D721Med (cell line): ENCODE measurements at regions not wholly inside any gene's neighbourhood (a gene's known extent, or its start where the extent isn't known, plus 50 kb on each side); places are given as distances from the start of the nearest gene placed in this dataset.
A peak's percentile ranks its signal among the peaks of the same experiment; 100 is the strongest.

Experiments used
- DNase-seq: peaks from one replicate; pipeline ENCODE4 v3.0.0; 2011; ENCODE audit warnings: low spot score; ENCODE audit not compliant: insufficient read length
- FAIRE-seq: peaks from 2 replicates; lab custom pipeline; 2011; peaks lifted over from hg19 to GRCh38; lab: Jason Lieb, UNC
- TF ChIP-seq, protein P1 (sequence below): IDR thresholded peaks from 2 replicates; pipeline ENCODE4 v1.5.1; 2012; ENCODE audit warnings: mild to moderate bottlenecking, control low read depth; ENCODE audit not compliant: insufficient read depth; ENCODE audit errors: missing control alignments

DNA sequence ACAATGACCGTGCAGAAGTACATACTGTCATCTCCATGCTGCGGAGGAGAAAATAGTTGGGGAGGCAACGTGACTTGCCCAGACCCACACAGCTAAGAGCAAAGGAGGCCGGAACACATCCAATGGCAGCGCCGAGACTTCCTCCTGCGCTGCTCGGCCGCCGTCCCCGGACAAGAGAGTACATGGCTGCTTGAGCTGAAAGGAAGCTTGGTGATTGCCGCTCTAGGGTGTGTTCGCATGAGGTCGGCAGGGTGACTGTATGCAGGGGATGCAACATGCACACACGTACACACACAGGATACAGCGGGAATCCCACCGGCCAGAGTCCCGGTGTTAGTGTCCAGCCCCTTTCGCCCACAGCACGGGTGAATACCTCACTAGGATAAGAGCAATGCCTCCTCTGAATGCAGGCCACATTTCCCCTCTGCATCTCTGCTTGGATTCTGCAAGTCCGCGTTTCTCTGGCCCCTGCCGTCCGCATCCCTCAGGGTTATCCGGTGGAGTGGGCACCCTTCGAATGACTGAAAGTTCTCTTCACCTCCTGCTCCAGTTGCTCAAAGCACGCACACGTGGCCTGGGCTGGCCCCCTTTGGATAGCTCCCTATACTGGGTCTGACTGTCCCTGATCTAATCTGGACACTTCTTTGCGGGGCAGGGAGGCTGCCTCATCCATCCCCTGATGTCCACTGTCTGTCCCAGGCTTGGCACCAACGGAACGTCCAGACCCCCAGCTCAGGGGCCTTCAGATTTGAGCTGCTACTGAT lies 78.8 kb downstream of the GSC start:
- TF ChIP-seq, protein P1, sequence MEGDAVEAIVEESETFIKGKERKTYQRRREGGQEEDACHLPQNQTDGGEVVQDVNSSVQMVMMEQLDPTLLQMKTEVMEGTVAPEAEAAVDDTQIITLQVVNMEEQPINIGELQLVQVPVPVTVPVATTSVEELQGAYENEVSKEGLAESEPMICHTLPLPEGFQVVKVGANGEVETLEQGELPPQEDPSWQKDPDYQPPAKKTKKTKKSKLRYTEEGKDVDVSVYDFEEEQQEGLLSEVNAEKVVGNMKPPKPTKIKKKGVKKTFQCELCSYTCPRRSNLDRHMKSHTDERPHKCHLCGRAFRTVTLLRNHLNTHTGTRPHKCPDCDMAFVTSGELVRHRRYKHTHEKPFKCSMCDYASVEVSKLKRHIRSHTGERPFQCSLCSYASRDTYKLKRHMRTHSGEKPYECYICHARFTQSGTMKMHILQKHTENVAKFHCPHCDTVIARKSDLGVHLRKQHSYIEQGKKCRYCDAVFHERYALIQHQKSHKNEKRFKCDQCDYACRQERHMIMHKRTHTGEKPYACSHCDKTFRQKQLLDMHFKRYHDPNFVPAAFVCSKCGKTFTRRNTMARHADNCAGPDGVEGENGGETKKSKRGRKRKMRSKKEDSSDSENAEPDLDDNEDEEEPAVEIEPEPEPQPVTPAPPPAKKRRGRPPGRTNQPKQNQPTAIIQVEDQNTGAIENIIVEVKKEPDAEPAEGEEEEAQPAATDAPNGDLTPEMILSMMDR, result no peak
- no peak for FAIRE-seq
- no peak for DNase-seq

DNA sequence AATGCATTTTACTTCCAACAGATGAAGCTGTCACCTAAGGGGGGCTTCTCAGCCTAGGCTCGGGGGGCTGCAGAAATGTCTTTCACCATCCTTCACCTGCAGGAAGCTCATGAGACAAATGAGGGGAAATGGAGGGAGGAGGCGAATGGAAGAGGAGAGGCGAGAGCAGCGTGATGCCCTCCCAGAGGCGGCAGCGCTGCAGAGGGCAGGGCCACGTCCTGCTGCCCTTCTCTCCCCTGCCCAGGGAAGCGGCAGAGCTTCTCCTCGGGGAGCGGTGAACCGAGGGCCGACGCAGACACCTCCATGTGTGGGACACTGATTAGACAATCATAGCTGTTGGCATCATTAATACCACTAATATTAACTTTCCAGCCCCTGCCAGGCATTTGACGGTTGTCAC lies 78.3 kb downstream of the SERPINA3 start:
- TF ChIP-seq, protein P1, result no peak
- FAIRE-seq (no peak), DNase-seq (no peak)

DNA sequence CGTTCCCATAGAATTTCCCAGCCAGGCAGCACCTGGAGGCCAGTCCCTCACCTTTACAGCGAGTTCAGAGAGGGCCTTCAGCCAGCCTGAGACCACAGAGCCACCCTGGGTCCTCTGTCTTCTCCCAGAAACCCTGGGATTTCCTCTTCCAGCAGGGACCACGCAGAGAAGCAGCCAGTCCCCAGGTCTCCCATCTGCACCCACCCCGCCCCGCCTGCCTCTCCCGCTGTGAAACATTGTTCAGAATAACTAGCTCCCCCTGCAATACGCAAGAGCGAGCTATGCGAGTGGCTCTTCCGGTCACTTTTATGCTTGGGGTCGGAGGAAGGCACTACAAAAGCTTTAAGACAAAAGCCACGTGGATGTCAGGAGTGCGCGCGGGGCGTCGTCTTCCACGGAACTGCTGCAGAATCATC lies 77.8 kb downstream of the SERPINA3 start:
- DNase-seq, result no peak
- TF ChIP-seq, protein P1, result no peak
- no peak for FAIRE-seq

DNA sequence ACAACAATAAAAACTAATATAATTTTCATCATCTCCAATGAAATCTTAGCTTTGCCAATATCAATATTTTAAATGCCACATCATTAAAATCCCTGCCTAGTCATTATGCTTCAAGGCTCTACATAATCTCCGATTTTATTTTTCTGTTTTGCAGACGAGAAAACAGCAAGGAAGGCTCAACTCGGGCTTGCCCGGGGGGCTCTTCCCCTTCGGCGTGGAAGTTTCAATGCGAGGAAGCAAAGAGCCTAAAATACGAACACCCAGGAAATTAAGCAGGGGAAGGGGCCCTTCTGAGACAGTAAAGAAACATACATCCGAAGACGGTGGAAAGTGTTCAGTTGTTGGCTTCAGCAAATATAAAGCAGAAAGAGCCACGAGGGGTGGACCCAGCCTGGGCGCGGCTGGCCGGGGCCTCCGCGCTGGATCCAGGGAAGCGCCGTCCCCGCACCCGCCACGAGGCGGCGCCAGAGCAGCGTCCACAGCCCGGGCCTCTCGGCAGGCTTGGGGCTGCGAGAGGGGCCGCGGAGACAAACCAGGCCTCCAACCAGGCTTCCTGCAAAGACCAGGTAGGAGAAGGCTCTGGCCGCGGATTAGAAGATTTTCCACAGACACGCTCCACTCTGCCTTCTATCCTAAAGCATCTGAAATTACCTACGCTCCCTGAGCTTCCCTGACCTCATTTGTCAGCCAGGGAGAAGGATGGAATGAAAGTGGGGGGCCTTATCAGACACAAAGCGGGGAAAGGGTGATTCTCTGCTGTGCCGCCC lies 77.2 kb downstream of the SERPINA3 start:
- DNase-seq (peak; percentile 85), FAIRE-seq (no peak)
- TF ChIP-seq, protein P1, result peak; percentile 84

DNA sequence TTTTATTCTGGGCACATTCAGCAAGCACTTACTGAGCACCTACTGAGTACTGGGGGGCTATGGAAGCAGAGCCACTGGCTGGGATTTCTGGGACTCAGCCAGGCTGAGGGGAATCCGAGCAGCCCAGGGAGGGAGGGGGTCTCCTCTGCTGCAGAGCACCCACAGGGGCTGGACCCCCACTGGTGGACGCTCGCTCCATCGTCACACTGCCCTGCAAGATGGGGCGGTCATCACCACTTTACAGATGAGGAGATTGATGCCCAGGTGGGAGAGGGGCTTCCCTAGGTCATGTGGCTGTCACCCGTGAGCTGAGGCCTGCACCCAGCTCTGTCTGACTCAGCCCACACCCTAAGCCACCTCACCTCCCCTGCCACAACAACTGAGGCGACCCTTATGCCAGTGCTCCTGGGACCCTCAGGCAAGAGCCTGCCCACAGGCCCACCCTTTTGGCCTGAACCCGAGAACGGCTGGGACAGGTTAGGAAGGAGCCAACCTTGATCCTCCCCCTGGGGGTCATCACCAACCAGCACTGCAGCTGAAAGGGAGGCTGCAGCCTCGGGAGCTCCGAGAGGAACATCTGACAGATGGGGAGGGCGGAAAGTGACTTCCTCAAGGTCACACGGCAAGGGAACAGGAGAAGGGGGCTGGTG lies 74.4 kb downstream of the SERPINA3 start:
- FAIRE-seq (no peak), DNase-seq (no peak)
- TF ChIP-seq, protein P1, result no peak

DNA sequence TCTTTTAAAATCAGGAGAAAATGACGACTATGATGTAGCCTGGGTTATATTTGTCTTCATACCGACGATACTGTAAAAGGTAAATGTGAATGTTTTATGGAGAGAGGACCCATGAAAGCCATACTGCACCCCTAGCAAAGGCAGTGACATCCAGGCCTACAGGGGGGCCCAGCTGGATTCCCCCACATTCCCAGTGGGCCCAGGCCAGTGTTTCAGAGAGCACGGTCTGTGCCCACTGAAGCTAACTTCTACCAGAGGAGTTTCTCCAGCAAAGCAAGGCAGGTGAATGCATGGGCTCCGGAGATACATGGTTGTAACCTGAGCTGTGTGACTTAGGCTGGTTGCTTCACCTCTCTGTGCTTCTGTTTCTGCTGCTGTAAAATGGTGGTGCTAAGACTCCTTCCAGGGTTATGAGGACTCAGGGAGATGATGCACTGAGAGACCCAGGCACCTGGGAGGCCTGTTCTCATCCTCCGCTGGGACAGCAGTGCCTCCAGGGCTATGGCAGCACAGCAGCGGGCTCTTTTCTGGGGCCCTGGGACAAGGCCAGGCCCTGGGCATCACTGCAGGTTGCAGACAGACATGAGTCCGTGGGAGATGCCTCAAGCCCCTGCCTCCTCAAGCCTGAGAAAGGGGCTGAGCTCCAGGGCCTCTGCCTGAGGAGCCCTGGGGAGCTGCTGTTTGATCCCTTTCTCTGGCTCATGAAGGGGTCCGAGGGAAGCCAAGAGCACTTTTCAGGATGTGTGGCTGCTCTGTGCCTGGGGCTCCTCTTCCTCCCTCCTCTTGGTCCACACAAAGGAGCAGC lies 73.7 kb downstream of the SERPINA3 start:
- TF ChIP-seq, protein P1, result no peak
- FAIRE-seq (no peak), DNase-seq (no peak)
